ENCODE measurements at regions not wholly inside any gene's neighbourhood (a gene's known extent, or its start where the extent isn't known, plus 50 kb on each side); places are given as distances from the start of the nearest gene placed in this dataset.

DNA sequence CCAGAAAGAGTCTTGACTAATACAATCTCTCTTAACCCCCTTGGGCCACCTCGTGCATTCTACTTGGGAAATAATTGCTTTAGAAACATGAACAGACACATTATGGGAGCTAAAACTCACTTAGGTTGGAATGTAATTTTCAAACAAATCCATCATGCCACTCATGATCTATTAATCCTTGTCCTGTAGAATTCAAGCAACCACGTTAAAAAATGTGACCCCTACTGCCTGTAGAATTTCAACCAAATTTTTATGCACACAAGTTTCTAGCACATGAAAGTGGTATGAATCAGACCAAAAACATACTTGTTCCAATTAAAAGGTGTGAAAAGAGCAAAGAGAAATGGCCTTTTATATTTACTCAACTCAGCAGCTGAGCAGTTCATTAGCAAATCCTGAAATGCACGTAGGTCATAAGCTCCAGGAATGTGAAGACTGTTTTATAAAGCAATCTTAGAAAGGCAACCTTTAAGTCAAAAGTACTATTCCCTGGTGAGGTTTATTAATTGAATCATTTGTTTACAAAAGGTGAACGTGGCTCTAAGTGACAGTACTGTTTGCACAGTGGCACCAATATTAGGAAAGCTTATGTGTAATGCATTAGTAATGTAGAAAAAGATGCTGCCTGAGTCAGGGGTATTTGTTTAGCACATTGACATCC, 459.4 kb upstream of the UBE2E3 start:
- TF ChIP-seq CHD1 (IDR thresholded peaks at IDR 0.05; ENCODE audit: low read depth, low read length) (no peak), CEBPB (IDR thresholded peaks at IDR 0.05; ENCODE audit: low read depth, low read length) (peak; percentile 63; the same call in 1 of the 2 replicates), RAD21 (IDR thresholded peaks at IDR 0.05; ENCODE audit: low read length) (no peak)
- TF ChIP-seq, protein P1, sequence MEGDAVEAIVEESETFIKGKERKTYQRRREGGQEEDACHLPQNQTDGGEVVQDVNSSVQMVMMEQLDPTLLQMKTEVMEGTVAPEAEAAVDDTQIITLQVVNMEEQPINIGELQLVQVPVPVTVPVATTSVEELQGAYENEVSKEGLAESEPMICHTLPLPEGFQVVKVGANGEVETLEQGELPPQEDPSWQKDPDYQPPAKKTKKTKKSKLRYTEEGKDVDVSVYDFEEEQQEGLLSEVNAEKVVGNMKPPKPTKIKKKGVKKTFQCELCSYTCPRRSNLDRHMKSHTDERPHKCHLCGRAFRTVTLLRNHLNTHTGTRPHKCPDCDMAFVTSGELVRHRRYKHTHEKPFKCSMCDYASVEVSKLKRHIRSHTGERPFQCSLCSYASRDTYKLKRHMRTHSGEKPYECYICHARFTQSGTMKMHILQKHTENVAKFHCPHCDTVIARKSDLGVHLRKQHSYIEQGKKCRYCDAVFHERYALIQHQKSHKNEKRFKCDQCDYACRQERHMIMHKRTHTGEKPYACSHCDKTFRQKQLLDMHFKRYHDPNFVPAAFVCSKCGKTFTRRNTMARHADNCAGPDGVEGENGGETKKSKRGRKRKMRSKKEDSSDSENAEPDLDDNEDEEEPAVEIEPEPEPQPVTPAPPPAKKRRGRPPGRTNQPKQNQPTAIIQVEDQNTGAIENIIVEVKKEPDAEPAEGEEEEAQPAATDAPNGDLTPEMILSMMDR (conservative IDR thresholded peaks at IDR 0.05; ENCODE audit: low read depth, low read length) = no peak
